Stimulated activated CD4-positive, alpha-beta T cell treated with anti-CD3 and anti-CD28 coated beads, Interleukin-1b, Interleukin-23, amount 100 ng/mL, for 48 hours (primary cell): ENCODE measurements at regions not wholly inside any gene's neighbourhood (a gene's known extent, or its start where the extent isn't known, plus 50 kb on each side); places are given as distances from the start of the nearest gene placed in this dataset.

Experiments
- DNase-seq: peaks from one replicate; pipeline ENCODE4 v3.0.0-alpha.2; 2020

- no peak for DNase-seq
Observed at GRCh38 chr20:22504829-22505377, 79.5 kb downstream of the FOXA2 start.

GRCh38 chr20:22503577-22503976 is 80.8 kb downstream of the FOXA2 start:
- no peak for DNase-seq

- no peak for DNase-seq
Observed at GRCh38 chr20:22502731-22503191, 81.6 kb downstream of the FOXA2 start.

- DNase-seq = no peak
Observed at GRCh38 chr20:22501566-22502344, 82.6 kb downstream of the FOXA2 start.

- DNase-seq = no peak
Observed at GRCh38 chr20:22501034-22501433, 83.3 kb downstream of the FOXA2 start.

- DNase-seq = no peak
Observed at GRCh38 chr20:22499515-22500166, 84.7 kb downstream of the FOXA2 start.

- no peak for DNase-seq
Observed at GRCh38 chr20:22496817-22497216, 87.6 kb downstream of the FOXA2 start.

GRCh38 chr20:22495789-22496188 is 88.6 kb downstream of the FOXA2 start:
- DNase-seq = no peak

GRCh38 chr20:22495172-22495571 is 89.2 kb downstream of the FOXA2 start:
- DNase-seq = no peak

- no peak for DNase-seq
Observed at GRCh38 chr20:22492497-22492896, 91.9 kb downstream of the FOXA2 start.

GRCh38 chr20:22491194-22491505 is 93.2 kb downstream of the FOXA2 start:
- DNase-seq = no peak

- DNase-seq = no peak
Observed at GRCh38 chr20:22490287-22491193, 93.8 kb downstream of the FOXA2 start.

- no peak for DNase-seq
Observed at GRCh38 chr20:22489626-22490286, 94.6 kb downstream of the FOXA2 start.

GRCh38 chr20:22480336-22480735 is 104.0 kb downstream of the FOXA2 start:
- DNase-seq = no peak

- DNase-seq = no peak
Observed at GRCh38 chr20:22475662-22476061, 108.7 kb downstream of the FOXA2 start.

GRCh38 chr20:22474224-22474623 is 110.1 kb downstream of the FOXA2 start:
- no peak for DNase-seq

GRCh38 chr20:22473293-22473692 is 111.1 kb downstream of the FOXA2 start:
- no peak for DNase-seq

GRCh38 chr20:22472447-22473100 is 111.8 kb downstream of the FOXA2 start:
- DNase-seq = no peak

GRCh38 chr20:22471156-22471836 is 113.1 kb downstream of the FOXA2 start:
- no peak for DNase-seq

- no peak for DNase-seq
Observed at GRCh38 chr20:22470620-22471026, 113.7 kb downstream of the FOXA2 start.

- no peak for DNase-seq
Observed at GRCh38 chr20:22466447-22467171, 117.8 kb downstream of the FOXA2 start.
